Loucy (cell line): ENCODE measurements at regions not wholly inside any gene's neighbourhood (a gene's known extent, or its start where the extent isn't known, plus 50 kb on each side); places are given as distances from the start of the nearest gene placed in this dataset.

Experiments used
- H2AFZ ChIP-seq: fragments of 200-600 bp; sonication (generic); 2 replicates; pipeline ENCODE4 v1.6.0; 2016; ENCODE audit warnings: antibody characterized with exemption, mild to moderate bottlenecking, low read length, moderate library complexity
- H3F3A ChIP-seq: fragments of 200-600 bp; 2 replicates; pipeline ENCODE4 v1.6.0; 2016; ENCODE audit warnings: antibody characterized with exemption, low read depth, mild to moderate bottlenecking
- H3K27me3 ChIP-seq: fragments of 200-600 bp; sonication (generic); 2 replicates; pipeline ENCODE4 v1.6.1; 2014; ENCODE audit warnings: low read length, mild to moderate bottlenecking; ENCODE audit not compliant: insufficient read depth, poor library complexity, severe bottlenecking
- H3K36me3 ChIP-seq: fragments of 200-600 bp; sonication (generic); 2 replicates; pipeline ENCODE4 v1.6.1; 2016; ENCODE audit warnings: low read length; ENCODE audit not compliant: insufficient read depth
- H3K4me1 ChIP-seq: fragments of 200-600 bp; sonication (generic); 2 replicates; pipeline ENCODE4 v1.5.1; 2014; ENCODE audit warnings: low read length, mild to moderate bottlenecking; ENCODE audit not compliant: insufficient read depth, poor library complexity, severe bottlenecking
- H3K4me2 ChIP-seq: fragments of 200-600 bp; sonication (generic); 2 replicates; pipeline ENCODE4 v1.6.0; 2014; ENCODE audit warnings: antibody characterized with exemption, low read length, low read depth, mild to moderate bottlenecking; ENCODE audit not compliant: poor library complexity, severe bottlenecking
- H3K4me3 ChIP-seq: fragments of 200-600 bp; sonication (generic); 2 replicates; pipeline ENCODE4 v1.5.1; 2014; ENCODE audit warnings: low read length, mild to moderate bottlenecking, mixed read lengths; ENCODE audit not compliant: poor library complexity, severe bottlenecking
- H3K79me2 ChIP-seq: fragments of 200-600 bp; sonication (generic); 2 replicates; pipeline ENCODE4 v1.6.1; 2014; ENCODE audit warnings: low read length; ENCODE audit not compliant: insufficient read depth
- H3K9ac ChIP-seq: fragments of 200-600 bp; sonication (generic); 2 replicates; pipeline ENCODE4 v1.6.0; 2014; ENCODE audit warnings: mild to moderate bottlenecking, low read depth, low read length, moderate library complexity; ENCODE audit not compliant: poor library complexity, severe bottlenecking
- H3K9me2 ChIP-seq: fragments of 200-600 bp; sonication (generic); replicated peaks from 2 replicates; pipeline ENCODE4 v1.6.1; 2016; ENCODE audit warnings: low read depth, low read length, mixed read lengths
- H3K9me3 ChIP-seq: fragments of 200-600 bp; sonication (generic); 2 replicates; pipeline ENCODE4 v1.6.1; 2014; ENCODE audit warnings: mild to moderate bottlenecking, antibody characterized with exemption, low read length, low read depth; ENCODE audit not compliant: insufficient read depth
- H4K20me1 ChIP-seq: fragments of 200-600 bp; sonication (generic); 2 replicates; pipeline ENCODE4 v1.6.0; 2014; ENCODE audit warnings: antibody characterized with exemption, low read length, mild to moderate bottlenecking; ENCODE audit not compliant: insufficient read depth, poor library complexity, severe bottlenecking
- CTCF ChIP-seq: fragments of 200-600 bp; sonication (generic); conservative IDR thresholded peaks from 2 replicates; pipeline ENCODE4 v1.5.1; 2014; ENCODE audit warnings: mild to moderate bottlenecking, antibody characterized with exemption, low read length
- EZH2phosphoT487 ChIP-seq: fragments of 200-600 bp; IDR thresholded peaks from 2 replicates; pipeline ENCODE4 v1.6.1; 2018; ENCODE audit warnings: antibody characterized with exemption, mild to moderate bottlenecking, moderate library complexity, borderline replicate concordance

- Histone ChIP-seq H3K9me3 (no peaks in the 10 kb centered on the region), H3K9me2 (no peaks in the 10 kb centered on the region), H3K4me1 (no peaks in the 10 kb centered on the region), H3K9ac (no peak overlapping the region), H3K4me2 (no peak overlapping the region), H3K4me3 (no peak overlapping the region), H3K79me2 (no peaks in the 10 kb centered on the region), H3F3A (no peaks in the 10 kb centered on the region), H3K27me3 (no peaks in the 10 kb centered on the region), H3K36me3 (no peaks in the 10 kb centered on the region), H4K20me1 (no peaks in the 10 kb centered on the region), H2AFZ (no peak overlapping the region)
- TF ChIP-seq EZH2phosphoT487 (no peak), CTCF (no peak)
These were observed 884.6 kb upstream of the CHAC2 start for GRCh38 chr2:52882974-52883373.

GRCh38 chr2:52881606-52882005, 886.0 kb upstream of the CHAC2 start:
- no peak overlapping the region for H3K4me3 ChIP-seq
- H3F3A ChIP-seq, result no peaks in the 10 kb centered on the region
- no peaks in the 10 kb centered on the region for H3K4me1 ChIP-seq
- no peaks in the 10 kb centered on the region for H3K27me3 ChIP-seq
- TF ChIP-seq EZH2phosphoT487 (no peak), CTCF (no peak)
- H3K79me2 ChIP-seq, result no peaks in the 10 kb centered on the region
- H4K20me1 ChIP-seq, result no peaks in the 10 kb centered on the region
- no peaks in the 10 kb centered on the region for H3K36me3 ChIP-seq
- H2AFZ ChIP-seq, result no peak overlapping the region
- H3K9me2 ChIP-seq, result no peaks in the 10 kb centered on the region
- no peak overlapping the region for H3K9ac ChIP-seq
- no peak overlapping the region for H3K4me2 ChIP-seq
- H3K9me3 ChIP-seq, result no peaks in the 10 kb centered on the region

- Histone ChIP-seq H3K4me2 (no peak overlapping the region), H3K4me1 (no peaks in the 10 kb centered on the region), H3F3A (no peaks in the 10 kb centered on the region), H3K79me2 (no peaks in the 10 kb centered on the region), H3K27me3 (no peaks in the 10 kb centered on the region), H3K9me3 (no peaks in the 10 kb centered on the region), H2AFZ (no peak overlapping the region), H3K36me3 (no peaks in the 10 kb centered on the region), H3K9ac (no peak overlapping the region), H4K20me1 (no peaks in the 10 kb centered on the region), H3K4me3 (no peak overlapping the region), H3K9me2 (no peaks in the 10 kb centered on the region)
- TF ChIP-seq EZH2phosphoT487, result no peak
- no peak for TF ChIP-seq CTCF
These were observed 886.7 kb upstream of the CHAC2 start for GRCh38 chr2:52880872-52881271.
